ENCODE measurements at regions not wholly inside any gene's neighbourhood (a gene's known extent, or its start where the extent isn't known, plus 50 kb on each side); places are given as distances from the start of the nearest gene placed in this dataset.

GRCh38 chr6:112846681-112847080 lies 499.6 kb downstream of the RFPL4B start:
- no peak overlapping the region for H3K9ac ChIP-seq (ENCODE audit: low read length)
- no peak overlapping the region for H3K27ac ChIP-seq (ENCODE audit: low read length)
- no peaks in the 10 kb centered on the region for H3K27me3 ChIP-seq (replicated peaks; ENCODE audit: insufficient read depth, low read length)
- H2AFZ ChIP-seq (ENCODE audit: low read length): no peak overlapping the region
- H3K4me1 ChIP-seq (ENCODE audit: low read length): peaks cover 12% of the 10 kb centered on the region
- no peaks in the 10 kb centered on the region for H4K20me1 ChIP-seq (ENCODE audit: insufficient read depth, low read length)
- no peaks in the 10 kb centered on the region for H3K36me3 ChIP-seq (replicated peaks; ENCODE audit: insufficient read depth, low read length)
- H3K79me2 ChIP-seq (ENCODE audit: low read length): no peaks in the 10 kb centered on the region
- H3F3A ChIP-seq (ENCODE audit: insufficient read depth, low read length): peaks cover 12% of the 10 kb centered on the region
- H3K9me3 ChIP-seq (replicated peaks; ENCODE audit: insufficient read depth, low read length): no peaks in the 10 kb centered on the region
- TF ChIP-seq EZH2 (optimal IDR thresholded peaks at IDR 0.05; ENCODE audit: low read depth, low read length) (no peak), CTCF (IDR thresholded peaks at IDR 0.05; ENCODE audit: low read length) (no peak), EZH2phosphoT487 (IDR thresholded peaks at IDR 0.05; ENCODE audit: low read length) (no peak)
- H3K4me2 ChIP-seq (ENCODE audit: low read depth, low read length): no peak overlapping the region
- H3K4me3 ChIP-seq (ENCODE audit: low read length): no peak overlapping the region
- DNase-seq: no peak
- no peaks in the 10 kb centered on the region for H3K9me2 ChIP-seq (replicated peaks; ENCODE audit: insufficient read depth, low read length)

- no peak for TF ChIP-seq EZH2 (optimal IDR thresholded peaks at IDR 0.05; ENCODE audit: low read depth, low read length)
- no peak for TF ChIP-seq EZH2phosphoT487 (IDR thresholded peaks at IDR 0.05; ENCODE audit: low read length)
- TF ChIP-seq CTCF (IDR thresholded peaks at IDR 0.05; ENCODE audit: low read length): no peak
- H3K36me3 ChIP-seq (replicated peaks; ENCODE audit: insufficient read depth, low read length): no peaks in the 10 kb centered on the region
- H3K4me2 ChIP-seq (ENCODE audit: low read depth, low read length): no peak overlapping the region
Measured at GRCh38 chr6:112851146-112851545, 504.0 kb downstream of the RFPL4B start.

GRCh38 chr6:112853162-112853561 lies 506.0 kb downstream of the RFPL4B start:
- no peak for DNase-seq
- Histone ChIP-seq H3K4me3 (ENCODE audit: low read length) (no peak overlapping the region), H4K20me1 (ENCODE audit: insufficient read depth, low read length) (no peaks in the 10 kb centered on the region), H3F3A (ENCODE audit: insufficient read depth, low read length) (no peaks in the 10 kb centered on the region), H3K36me3 (replicated peaks; ENCODE audit: insufficient read depth, low read length) (no peaks in the 10 kb centered on the region), H3K4me1 (ENCODE audit: low read length) (peaks cover 6% of the 10 kb centered on the region; the same call in 1 of the 2 replicates), H3K4me2 (ENCODE audit: low read depth, low read length) (no peak overlapping the region), H3K79me2 (ENCODE audit: low read length) (no peaks in the 10 kb centered on the region), H3K9ac (ENCODE audit: low read length) (no peak overlapping the region), H3K9me2 (replicated peaks; ENCODE audit: insufficient read depth, low read length) (no peaks in the 10 kb centered on the region), H2AFZ (ENCODE audit: low read length) (no peak overlapping the region), H3K27me3 (replicated peaks; ENCODE audit: insufficient read depth, low read length) (no peaks in the 10 kb centered on the region), H3K27ac (ENCODE audit: low read length) (no peak overlapping the region), H3K9me3 (replicated peaks; ENCODE audit: insufficient read depth, low read length) (no peaks in the 10 kb centered on the region)
- TF ChIP-seq EZH2 (optimal IDR thresholded peaks at IDR 0.05; ENCODE audit: low read depth, low read length) (no peak), CTCF (IDR thresholded peaks at IDR 0.05; ENCODE audit: low read length) (no peak), EZH2phosphoT487 (IDR thresholded peaks at IDR 0.05; ENCODE audit: low read length) (no peak)

More at GRCh38 chr6:112851146-112851545, 504.0 kb downstream of the RFPL4B start:
- Histone ChIP-seq H3K4me3 (ENCODE audit: low read length) (no peak overlapping the region), H3K9ac (ENCODE audit: low read length) (no peak overlapping the region), H3K27ac (ENCODE audit: low read length) (no peak overlapping the region), H3K27me3 (replicated peaks; ENCODE audit: insufficient read depth, low read length) (no peaks in the 10 kb centered on the region), H3K4me1 (ENCODE audit: low read length) (peaks cover 5% of the 10 kb centered on the region; the same call in 1 of the 2 replicates), H2AFZ (ENCODE audit: low read length) (no peak overlapping the region), H3K9me3 (replicated peaks; ENCODE audit: insufficient read depth, low read length) (no peaks in the 10 kb centered on the region), H3K79me2 (ENCODE audit: low read length) (no peaks in the 10 kb centered on the region), H4K20me1 (ENCODE audit: insufficient read depth, low read length) (no peaks in the 10 kb centered on the region), H3F3A (ENCODE audit: insufficient read depth, low read length) (no peaks in the 10 kb centered on the region), H3K9me2 (replicated peaks; ENCODE audit: insufficient read depth, low read length) (no peaks in the 10 kb centered on the region)
- no peak for DNase-seq

Data from MM.1S (cell line).